Ascending aorta (tissue), 2 donors: ENCODE measurements at regions not wholly inside any gene's neighbourhood (a gene's known extent, or its start where the extent isn't known, plus 50 kb on each side); places are given as distances from the start of the nearest gene placed in this dataset.

ENCODE experiments used
- DNase-seq, 2 donors: peaks; one replicate each; pipeline ENCODE4 v3.0.0-alpha.2; 2019; ENCODE audit warnings: low spot score in 2 of 2
- H3K27ac ChIP-seq, 2 donors: fragments of 200-600 bp; sonication (generic); one replicate each; pipeline ENCODE4 v1.5.1; 2016 to 2017; ENCODE audit warnings: mild to moderate bottlenecking in 1 of 2
- H3K27me3 ChIP-seq: fragments of 200-600 bp; sonication (generic); one replicate; pipeline ENCODE4 v1.5.1; 2017
- H3K36me3 ChIP-seq, 2 donors: fragments of 200-600 bp; sonication (generic); one replicate each; pipeline ENCODE4 v1.5.1; 2016
- H3K4me1 ChIP-seq, 2 donors: fragments of 200-600 bp; sonication (generic); one replicate each; pipeline ENCODE4 v1.5.1; 2016 to 2017; ENCODE audit warnings: mild to moderate bottlenecking in 1 of 2
- H3K4me3 ChIP-seq, 2 donors: fragments of 200-600 bp; sonication (generic); one replicate each; pipeline ENCODE4 v1.5.1; 2016 to 2017; ENCODE audit warnings: mild to moderate bottlenecking in 1 of 2
- H3K9me3 ChIP-seq, 2 donors: fragments of 200-600 bp; sonication (generic); one replicate each; pipeline ENCODE4 v1.5.1; 2016
- CTCF ChIP-seq, 3 experiments: fragments of 200-600 bp in 2 of 3; fragments of 450-650 bp in 1 of 3; sonication (generic) in 2 of 3; IDR thresholded peaks; one replicate each; pipeline ENCODE4 v1.5.1; 2016 to 2019; ENCODE audit warnings: antibody characterized with exemption in 3 of 3, mild to moderate bottlenecking in 1 of 3, moderate library complexity in 1 of 3
- intact Hi-C: fragments of 100-400 bp; cut with DNase I; formaldehyde crosslinking; loops from one replicate; pipeline ENCODE4 v1.15.1; 2023

- no peak for TF ChIP-seq CTCF (IDR thresholded peaks at IDR 0.05)
- peaks cover 0 to 4% of the 10 kb centered on the region in 2 donors for H3K4me1 ChIP-seq
- DNase-seq, result no peak
- intact Hi-C loops, result no loop called here
- H3K4me3 ChIP-seq, result no peak overlapping the region
- no peak overlapping the region for H3K27ac ChIP-seq
- no peaks in the 10 kb centered on the region for H3K27me3 ChIP-seq
- H3K36me3 ChIP-seq, result no peaks in the 10 kb centered on the region
- H3K9me3 ChIP-seq, result no peaks in the 10 kb centered on the region
These were observed 108.1 kb upstream of the SERPINE2 start for GRCh38 chr2:224147174-224147573.

DNA sequence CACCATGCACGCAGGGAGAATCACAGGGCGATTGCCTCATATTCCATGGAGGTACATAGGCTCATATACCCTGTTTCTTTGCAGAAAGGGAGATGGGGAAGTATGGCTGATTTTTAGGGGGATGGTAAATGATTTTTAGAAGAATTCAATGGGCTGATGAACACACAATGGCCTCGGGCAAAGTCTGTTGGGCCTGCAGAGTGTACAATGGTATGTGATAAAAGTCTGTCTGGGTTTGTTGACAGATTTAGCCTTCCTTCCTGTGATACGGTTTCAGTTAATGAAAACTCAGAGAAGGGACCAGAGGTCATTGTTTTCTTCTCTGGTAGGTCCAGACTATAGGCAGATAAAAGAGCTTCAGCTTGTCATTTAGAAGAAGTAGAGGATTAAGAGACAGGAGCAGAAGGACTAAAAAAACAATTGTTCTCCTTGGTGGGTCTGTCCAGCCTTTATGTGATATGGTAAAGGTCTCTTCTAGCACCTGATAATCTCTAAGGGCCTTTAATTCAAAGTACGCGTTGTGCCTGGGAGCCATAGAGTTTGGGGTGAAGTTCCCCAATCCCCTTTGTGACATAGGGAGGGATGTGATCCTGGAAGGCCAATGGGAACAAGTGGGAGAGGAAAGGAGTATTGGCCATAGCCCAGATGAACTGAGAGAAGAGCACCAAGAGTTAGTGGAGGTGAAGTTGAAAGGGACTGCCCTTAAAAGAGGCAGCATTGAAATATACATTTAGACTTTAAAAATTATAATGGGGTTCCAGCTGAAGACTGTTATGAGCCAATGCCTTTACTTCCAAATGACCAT is 107.5 kb upstream of the SERPINE2 start:
- Histone ChIP-seq H3K27me3 (no peaks in the 10 kb centered on the region), H3K36me3 (no peaks in the 10 kb centered on the region), H3K9me3 (no peaks in the 10 kb centered on the region), H3K4me3 (no peak overlapping the region), H3K27ac (no peak overlapping the region), H3K4me1 (peaks cover 0 to 4% of the 10 kb centered on the region in 2 donors)
- DNase-seq, result no peak
- intact Hi-C loops, result no loop called here
- TF ChIP-seq CTCF (IDR thresholded peaks at IDR 0.05), result no peak

GRCh38 chr2:224145751-224146355 is 106.8 kb upstream of the SERPINE2 start:
- Histone ChIP-seq H3K9me3 (no peaks in the 10 kb centered on the region), H3K27ac (no peak overlapping the region), H3K4me1 (peaks cover 0 to 4% of the 10 kb centered on the region in 2 donors), H3K27me3 (no peaks in the 10 kb centered on the region), H3K36me3 (no peaks in the 10 kb centered on the region), H3K4me3 (no peak overlapping the region)
- intact Hi-C loops, result no loop called here
- TF ChIP-seq CTCF (IDR thresholded peaks at IDR 0.05), result no peak
- peak in 1 of 2 donors; percentile 65 for DNase-seq

GRCh38 chr2:224143526-224143925 is 104.4 kb upstream of the SERPINE2 start:
- Histone ChIP-seq H3K36me3 (no peaks in the 10 kb centered on the region), H3K4me3 (no peak overlapping the region), H3K27me3 (no peaks in the 10 kb centered on the region), H3K9me3 (no peaks in the 10 kb centered on the region), H3K4me1 (peaks cover 0 to 4% of the 10 kb centered on the region in 2 donors), H3K27ac (no peak overlapping the region)
- DNase-seq, result no peak
- no peak for TF ChIP-seq CTCF (IDR thresholded peaks at IDR 0.05)
- intact Hi-C loops, result no loop called here

DNA sequence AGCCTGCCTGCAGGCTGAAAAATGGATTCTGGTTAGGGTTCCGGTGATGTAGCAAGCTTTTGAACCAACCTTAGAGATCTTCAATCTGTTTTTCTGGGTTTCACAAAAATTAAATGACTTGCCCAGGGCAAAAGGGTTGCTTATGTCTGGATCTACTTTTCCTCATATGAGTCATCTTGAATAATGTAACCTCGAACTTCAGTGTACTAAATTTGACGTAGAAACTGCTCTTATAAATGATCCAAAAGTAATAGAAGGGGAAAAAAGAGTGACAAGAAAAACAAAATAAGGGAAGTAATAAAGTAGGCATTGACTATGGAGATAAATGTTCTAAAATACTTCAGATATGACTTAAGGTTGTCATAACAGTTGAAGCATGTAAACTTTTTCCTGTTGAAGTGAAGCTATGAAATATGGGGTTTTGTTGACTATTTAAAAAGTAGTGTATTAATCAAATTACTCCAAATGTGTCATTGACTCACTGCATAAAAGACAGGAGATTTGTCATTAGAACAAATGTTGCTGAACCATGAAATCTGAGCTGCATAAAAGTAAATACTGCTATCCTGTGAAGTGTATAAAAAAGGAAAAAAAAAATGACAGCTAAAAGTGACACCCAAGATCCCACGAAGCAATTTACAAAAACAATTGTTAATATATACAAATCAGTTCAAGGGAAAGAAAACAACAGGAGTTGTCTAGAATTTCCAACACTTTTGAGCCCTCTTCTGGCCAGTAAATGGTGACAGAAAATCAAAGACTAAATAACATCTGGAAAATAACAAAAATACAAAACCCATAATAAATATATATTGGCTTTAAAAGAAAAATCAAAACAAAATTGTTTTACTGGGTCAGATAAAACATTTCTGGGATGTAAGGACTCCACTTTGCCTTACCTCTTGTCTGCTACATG is 103.6 kb upstream of the SERPINE2 start:
- H3K36me3 ChIP-seq, result no peaks in the 10 kb centered on the region
- peaks cover 0 to 4% of the 10 kb centered on the region in 2 donors for H3K4me1 ChIP-seq
- no peak overlapping the region for H3K4me3 ChIP-seq
- H3K27me3 ChIP-seq, result no peaks in the 10 kb centered on the region
- intact Hi-C loops, result no loop called here
- H3K27ac ChIP-seq, result no peak overlapping the region
- no peak for DNase-seq
- H3K9me3 ChIP-seq, result no peaks in the 10 kb centered on the region
- no peak for TF ChIP-seq CTCF (IDR thresholded peaks at IDR 0.05)
